Uterus (tissue), 3 donors: ENCODE measurements at regions not wholly inside any gene's neighbourhood (a gene's known extent, or its start where the extent isn't known, plus 50 kb on each side); places are given as distances from the start of the nearest gene placed in this dataset.

Experiments used
- DNase-seq, 2 donors: peaks; one replicate each; pipeline ENCODE4 v3.0.0-alpha.2; 2019 to 2020
- H3K27ac ChIP-seq, 2 donors: fragments of 200-600 bp; sonication (generic); 1 replicate in 1 of 2; 2 replicates in 1 of 2; pipeline ENCODE4 v1.5.1; 2016 to 2018
- H3K27me3 ChIP-seq, 2 donors: fragments of 200-600 bp; sonication (generic); one replicate each; pipeline ENCODE4 v1.5.1; 2018 to 2019; ENCODE audit warnings: control low read depth in 1 of 2
- H3K36me3 ChIP-seq, 2 donors: fragments of 200-600 bp; sonication (generic); one replicate each; pipeline ENCODE4 v1.5.1; 2019; ENCODE audit warnings: control low read depth in 1 of 2
- H3K4me1 ChIP-seq, 2 donors: fragments of 200-600 bp; sonication (generic); one replicate each; pipeline ENCODE4 v1.5.1; 2018 to 2019; ENCODE audit warnings: control low read depth in 1 of 2
- H3K4me3 ChIP-seq, 2 donors: fragments of 200-600 bp; sonication (generic); 1 replicate in 1 of 2; 2 replicates in 1 of 2; pipeline ENCODE4 v1.5.1; 2018 to 2019; ENCODE audit warnings: mild to moderate bottlenecking in 1 of 2
- H3K9me3 ChIP-seq, 2 donors: fragments of 200-600 bp; sonication (generic); one replicate each; pipeline ENCODE4 v1.5.1; 2019; ENCODE audit warnings: control low read depth in 1 of 2
- CTCF ChIP-seq, 4 experiments: fragments of 200-600 bp in 2 of 4; fragments of 450-650 bp in 2 of 4; sonication (generic) in 2 of 4; IDR thresholded peaks; one replicate each; pipeline ENCODE4 v1.5.1; 2016 to 2019; ENCODE audit warnings: antibody characterized with exemption in 4 of 4, mild to moderate bottlenecking in 2 of 4, moderate library complexity in 1 of 4
- POLR2A ChIP-seq, 2 donors: fragments of 450-650 bp; IDR thresholded peaks; one replicate each; pipeline ENCODE4 v1.6.1; 2016; ENCODE audit warnings: antibody characterized with exemption in 2 of 2, mild to moderate bottlenecking in 1 of 2, moderate library complexity in 1 of 2
- intact Hi-C: fragments of 100-400 bp; cut with DNase I; formaldehyde crosslinking; loops from one replicate; pipeline ENCODE4 v1.15.1; 2023; ENCODE audit warnings: low total_unique reads
- donor health status: DM: yes; HTN: yes; CAD: no.

DNA sequence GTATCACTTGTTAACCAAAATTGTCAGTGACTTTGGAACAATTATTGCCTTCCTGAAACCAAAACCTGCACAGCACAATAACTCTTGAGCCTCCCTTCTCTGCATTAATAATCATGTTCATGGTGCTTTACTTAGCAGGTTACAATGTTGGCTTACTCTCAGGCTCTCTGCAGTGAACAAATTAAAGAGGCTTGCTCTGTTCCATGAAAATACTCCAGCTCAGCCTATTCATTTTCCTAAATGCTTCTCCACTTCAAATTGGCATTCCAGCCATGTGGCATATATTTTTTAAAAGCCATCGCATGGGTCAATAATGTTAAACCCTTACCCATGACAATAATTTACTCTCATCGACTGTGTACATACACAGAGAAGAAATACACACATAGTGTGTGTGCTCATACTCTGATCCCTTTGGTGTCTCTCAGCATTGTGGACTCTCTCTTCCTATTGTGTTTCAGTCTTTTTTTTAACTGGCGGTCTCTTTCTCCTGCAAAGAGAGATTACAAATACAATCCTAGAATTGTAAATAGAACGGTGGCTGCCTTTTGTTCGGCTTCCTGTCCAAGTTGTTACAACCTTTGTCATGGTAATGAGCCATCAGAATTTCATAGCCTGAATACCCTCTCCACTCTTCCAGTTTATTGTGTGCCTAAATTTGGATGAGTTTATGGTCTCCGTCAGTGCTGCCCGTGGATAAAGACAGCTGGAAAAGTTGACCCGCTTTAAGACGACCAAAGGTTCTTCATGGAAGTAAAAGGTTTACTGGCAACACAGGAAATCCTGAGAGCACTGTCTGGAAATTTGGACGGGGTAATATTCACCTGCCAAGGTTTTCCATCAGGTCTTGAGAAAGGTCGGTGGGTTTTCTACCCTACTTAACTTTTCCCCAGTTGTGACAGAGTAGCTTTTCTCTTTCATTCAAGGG lies 263.6 kb downstream of the CD83 start:
- H3K4me1 ChIP-seq, result no peaks in the 10 kb centered on the region
- intact Hi-C loops, result no loop called here
- H3K9me3 ChIP-seq, result no peaks in the 10 kb centered on the region
- H3K27me3 ChIP-seq, result no peaks in the 10 kb centered on the region
- TF ChIP-seq POLR2A (IDR thresholded peaks at IDR 0.05) (no peak), CTCF (IDR thresholded peaks at IDR 0.05) (no peak)
- H3K36me3 ChIP-seq, result no peaks in the 10 kb centered on the region
- H3K27ac ChIP-seq, result no peak overlapping the region
- H3K4me3 ChIP-seq, result no peak overlapping the region
- DNase-seq, result no peak

- intact Hi-C loops, result no loop called here
- no peaks in the 10 kb centered on the region for H3K36me3 ChIP-seq
- no peaks in the 10 kb centered on the region for H3K4me1 ChIP-seq
- no peak overlapping the region for H3K4me3 ChIP-seq
- no peaks in the 10 kb centered on the region for H3K9me3 ChIP-seq
- DNase-seq, result no peak
- no peak for TF ChIP-seq POLR2A (IDR thresholded peaks at IDR 0.05)
- no peak for TF ChIP-seq CTCF (IDR thresholded peaks at IDR 0.05)
- H3K27me3 ChIP-seq, result no peaks in the 10 kb centered on the region
- H3K27ac ChIP-seq, result no peak overlapping the region
These were observed 264.5 kb downstream of the CD83 start for GRCh38 chr6:14381829-14382677.

DNA sequence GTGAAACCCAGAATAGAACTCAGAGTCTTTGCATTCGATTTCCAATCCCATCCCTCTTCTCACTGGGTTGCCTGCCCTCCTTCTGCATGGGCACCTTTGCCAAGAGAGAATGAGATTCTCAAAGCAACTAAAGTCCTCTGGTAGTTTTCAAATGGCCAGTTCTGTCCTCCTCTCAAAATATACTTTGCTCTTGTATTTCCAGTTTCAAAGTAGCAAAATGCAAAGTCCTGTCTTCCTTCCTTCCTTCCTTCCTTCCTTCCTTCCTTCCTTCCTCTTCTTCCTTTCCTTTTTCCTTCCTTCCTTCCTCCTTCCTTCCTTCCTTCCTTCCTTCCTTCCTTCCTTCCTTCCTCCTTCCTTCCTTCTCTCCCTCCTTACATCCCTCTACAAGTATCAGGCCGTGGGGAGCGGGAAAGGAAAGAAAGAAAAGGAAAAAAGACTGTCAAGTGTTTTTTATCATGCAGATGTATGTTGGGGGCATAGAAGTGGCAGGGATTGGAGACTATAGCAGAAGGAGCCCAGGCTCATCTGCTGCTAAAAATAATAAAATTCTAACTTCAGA lies 265.2 kb downstream of the CD83 start:
- intact Hi-C loops, result no loop called here
- no peaks in the 10 kb centered on the region for H3K27me3 ChIP-seq
- H3K4me1 ChIP-seq, result no peaks in the 10 kb centered on the region
- no peaks in the 10 kb centered on the region for H3K36me3 ChIP-seq
- TF ChIP-seq CTCF (IDR thresholded peaks at IDR 0.05), result no peak
- no peak for TF ChIP-seq POLR2A (IDR thresholded peaks at IDR 0.05)
- H3K9me3 ChIP-seq, result no peaks in the 10 kb centered on the region
- H3K4me3 ChIP-seq, result no peak overlapping the region
- no peak overlapping the region for H3K27ac ChIP-seq
- no peak for DNase-seq

GRCh38 chr6:14383393-14384174 lies 266.0 kb downstream of the CD83 start:
- H3K4me3 ChIP-seq, result no peak overlapping the region
- DNase-seq, result no peak
- intact Hi-C loops, result no loop called here
- H3K9me3 ChIP-seq, result no peaks in the 10 kb centered on the region
- H3K36me3 ChIP-seq, result no peaks in the 10 kb centered on the region
- no peaks in the 10 kb centered on the region for H3K4me1 ChIP-seq
- no peaks in the 10 kb centered on the region for H3K27me3 ChIP-seq
- TF ChIP-seq POLR2A (IDR thresholded peaks at IDR 0.05) (no peak), CTCF (IDR thresholded peaks at IDR 0.05) (no peak)
- H3K27ac ChIP-seq, result no peak overlapping the region
